GM12873 (cell line): ENCODE measurements at regions not wholly inside any gene's neighbourhood (a gene's known extent, or its start where the extent isn't known, plus 50 kb on each side); places are given as distances from the start of the nearest gene placed in this dataset.

Source experiments
- TF ChIP-seq, protein P1 (sequence below): IDR thresholded peaks from 2 replicates; pipeline ENCODE4 v1.5.1; 2012; ENCODE audit warnings: low read depth, mild to moderate bottlenecking, moderate library complexity, low read length, control low read depth; ENCODE audit not compliant: insufficient read depth; ENCODE audit errors: missing control alignments

GRCh38 chr5:3027185-3027865, 275.8 kb upstream of the IRX2 start:
- TF ChIP-seq, protein P1, sequence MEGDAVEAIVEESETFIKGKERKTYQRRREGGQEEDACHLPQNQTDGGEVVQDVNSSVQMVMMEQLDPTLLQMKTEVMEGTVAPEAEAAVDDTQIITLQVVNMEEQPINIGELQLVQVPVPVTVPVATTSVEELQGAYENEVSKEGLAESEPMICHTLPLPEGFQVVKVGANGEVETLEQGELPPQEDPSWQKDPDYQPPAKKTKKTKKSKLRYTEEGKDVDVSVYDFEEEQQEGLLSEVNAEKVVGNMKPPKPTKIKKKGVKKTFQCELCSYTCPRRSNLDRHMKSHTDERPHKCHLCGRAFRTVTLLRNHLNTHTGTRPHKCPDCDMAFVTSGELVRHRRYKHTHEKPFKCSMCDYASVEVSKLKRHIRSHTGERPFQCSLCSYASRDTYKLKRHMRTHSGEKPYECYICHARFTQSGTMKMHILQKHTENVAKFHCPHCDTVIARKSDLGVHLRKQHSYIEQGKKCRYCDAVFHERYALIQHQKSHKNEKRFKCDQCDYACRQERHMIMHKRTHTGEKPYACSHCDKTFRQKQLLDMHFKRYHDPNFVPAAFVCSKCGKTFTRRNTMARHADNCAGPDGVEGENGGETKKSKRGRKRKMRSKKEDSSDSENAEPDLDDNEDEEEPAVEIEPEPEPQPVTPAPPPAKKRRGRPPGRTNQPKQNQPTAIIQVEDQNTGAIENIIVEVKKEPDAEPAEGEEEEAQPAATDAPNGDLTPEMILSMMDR = no peak

GRCh38 chr5:3026651-3027050, 275.2 kb upstream of the IRX2 start:
- TF ChIP-seq, protein P1 = no peak

DNA sequence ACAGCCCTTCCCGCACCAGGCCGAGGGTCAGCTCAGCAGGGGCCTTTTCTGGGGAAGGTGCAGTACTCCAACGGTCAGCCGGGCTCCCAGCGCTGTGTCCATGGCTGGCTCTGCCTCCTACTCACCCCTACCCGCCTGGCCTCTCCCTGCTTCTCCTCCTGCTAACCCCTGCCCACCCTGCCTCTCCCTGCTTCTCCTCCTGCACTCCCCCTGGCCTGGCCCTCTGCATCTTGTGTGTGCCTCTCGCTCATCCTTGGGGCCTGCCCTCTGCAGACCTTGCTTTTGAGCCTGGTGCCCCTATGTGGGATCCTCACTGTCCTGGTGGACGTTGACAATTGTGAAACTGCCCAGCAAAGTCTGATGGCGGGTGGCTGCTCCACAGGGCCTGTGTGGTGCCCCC, 274.6 kb upstream of the IRX2 start:
- TF ChIP-seq, protein P1 = no peak

DNA sequence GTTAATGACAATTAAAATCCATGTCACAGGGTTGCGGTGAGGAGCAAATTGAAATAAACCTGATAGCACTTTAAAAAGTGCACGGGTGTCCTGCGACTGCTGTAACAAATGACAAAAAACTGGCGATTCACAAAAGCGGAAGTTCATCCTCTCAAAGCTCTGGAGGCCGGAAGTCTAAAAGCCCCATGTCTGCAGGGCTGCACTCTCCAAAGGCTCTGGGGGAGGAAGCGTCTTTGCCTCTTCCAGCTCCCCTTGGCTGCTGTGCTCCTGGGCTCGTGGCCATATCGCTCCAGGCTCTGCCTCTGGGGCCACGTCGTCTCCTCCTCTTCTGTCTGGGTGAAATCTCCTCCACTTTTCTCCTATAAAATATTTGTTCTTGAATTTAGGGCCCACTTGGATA, 273.9 kb upstream of the IRX2 start:
- TF ChIP-seq, protein P1 = no peak

- TF ChIP-seq, protein P1 = no peak
These were observed 273.5 kb upstream of the IRX2 start for GRCh38 chr5:3024976-3025375.

DNA sequence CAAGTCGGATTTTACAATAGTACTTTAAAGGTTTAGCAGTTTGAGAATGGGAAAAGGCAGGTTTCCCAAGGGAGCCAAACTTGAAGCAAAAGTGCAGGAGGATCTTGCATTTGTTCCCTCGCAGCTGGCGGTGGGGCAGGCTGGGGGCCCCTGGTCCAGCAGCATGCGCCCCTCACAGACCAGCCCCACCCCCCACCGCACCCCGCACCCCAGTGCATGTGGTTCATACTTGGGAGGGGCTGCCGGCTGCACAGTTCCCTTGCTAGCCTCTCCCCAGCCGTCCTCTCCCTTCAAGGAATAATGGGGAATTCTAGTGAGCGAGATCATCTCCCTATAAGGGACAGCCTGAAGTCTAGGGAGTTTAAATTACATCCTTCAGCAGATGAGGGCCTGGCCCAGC, 273.1 kb upstream of the IRX2 start:
- TF ChIP-seq, protein P1 = no peak

- TF ChIP-seq, protein P1 = no peak
These were observed 272.6 kb upstream of the IRX2 start for GRCh38 chr5:3024126-3024525.

DNA sequence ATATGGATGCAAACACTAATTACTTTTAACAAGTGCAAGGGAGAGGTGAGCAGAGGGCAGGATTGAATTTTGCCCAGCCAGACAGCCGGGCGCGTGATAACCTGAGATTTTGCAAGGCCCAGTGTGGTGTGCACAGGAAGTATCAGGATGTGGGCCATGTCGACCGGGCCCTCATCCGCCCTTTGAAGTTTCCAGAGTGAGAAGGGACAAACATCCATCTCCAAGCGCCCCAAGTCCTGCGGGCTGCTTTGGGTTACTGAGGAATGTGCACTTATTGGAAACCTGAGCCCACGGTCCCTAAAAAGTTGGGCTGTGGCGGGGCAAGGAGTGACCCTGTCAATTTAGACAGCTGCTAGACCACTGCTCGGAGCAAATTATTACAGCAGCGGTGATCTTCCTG, 272.2 kb upstream of the IRX2 start:
- TF ChIP-seq, protein P1 = no peak
